HG02938 (cell line): ENCODE measurements at regions not wholly inside any gene's neighbourhood (a gene's known extent, or its start where the extent isn't known, plus 50 kb on each side); places are given as distances from the start of the nearest gene placed in this dataset.

Experiments used
- ATAC-seq: cut with Tn5 transposase; IDR thresholded peaks from one replicate; pipeline ENCODE4 v1.9.1; 2021; ENCODE audit warnings: mild to moderate bottlenecking, moderate library complexity; ENCODE audit not compliant: unreplicated experiment

- no peak for ATAC-seq
Measured at GRCh38 chr9:20065046-20065445, 276.2 kb upstream of the SLC24A2 start.

GRCh38 chr9:20054734-20055133 lies 265.9 kb upstream of the SLC24A2 start:
- no peak for ATAC-seq

- peak; percentile 46 for ATAC-seq
Measured at GRCh38 chr9:20048985-20049384, 260.1 kb upstream of the SLC24A2 start.

- ATAC-seq: no peak
Measured at GRCh38 chr9:20048437-20048836, 259.6 kb upstream of the SLC24A2 start.

- ATAC-seq: no peak
Measured at GRCh38 chr9:20044686-20045085, 255.8 kb upstream of the SLC24A2 start.

- peak; percentile 32 for ATAC-seq
Measured at GRCh38 chr9:20043461-20043860, 254.6 kb upstream of the SLC24A2 start.

- ATAC-seq: peak; percentile 71
Measured at GRCh38 chr9:20043035-20043434, 254.2 kb upstream of the SLC24A2 start.

- ATAC-seq: no peak
Measured at GRCh38 chr9:20042128-20042711, 253.4 kb upstream of the SLC24A2 start.

GRCh38 chr9:20041697-20042081 lies 252.9 kb upstream of the SLC24A2 start:
- no peak for ATAC-seq

GRCh38 chr9:20040991-20041696 lies 252.3 kb upstream of the SLC24A2 start:
- no peak for ATAC-seq

GRCh38 chr9:20037699-20038098 lies 248.9 kb upstream of the SLC24A2 start:
- no peak for ATAC-seq

GRCh38 chr9:20033511-20033910 lies 244.7 kb upstream of the SLC24A2 start:
- ATAC-seq: no peak

GRCh38 chr9:20032413-20033006 lies 243.7 kb upstream of the SLC24A2 start:
- no peak for ATAC-seq

GRCh38 chr9:20031836-20032235 lies 243.0 kb upstream of the SLC24A2 start:
- ATAC-seq: no peak

- ATAC-seq: no peak
Measured at GRCh38 chr9:20030671-20031070, 241.8 kb upstream of the SLC24A2 start.

- ATAC-seq: no peak
Measured at GRCh38 chr9:20030221-20030620, 241.4 kb upstream of the SLC24A2 start.

GRCh38 chr9:20028849-20029231 lies 240.0 kb upstream of the SLC24A2 start:
- ATAC-seq: no peak

- ATAC-seq: no peak
Measured at GRCh38 chr9:20028192-20028848, 239.5 kb upstream of the SLC24A2 start.

GRCh38 chr9:20023961-20024571 lies 235.2 kb upstream of the SLC24A2 start:
- ATAC-seq: no peak

GRCh38 chr9:20023210-20023905 lies 234.5 kb upstream of the SLC24A2 start:
- ATAC-seq: no peak

GRCh38 chr9:20022410-20022809 lies 233.6 kb upstream of the SLC24A2 start:
- ATAC-seq: no peak
